CD4-positive, CD25-positive, alpha-beta regulatory T cell (primary cell): ENCODE measurements at regions not wholly inside any gene's neighbourhood (a gene's known extent, or its start where the extent isn't known, plus 50 kb on each side); places are given as distances from the start of the nearest gene placed in this dataset.

ENCODE experiments used
- ATAC-seq, 2 donors: fragments of 150-1000 bp; cut with Tn5 transposase; one replicate each; pipeline ENCODE4 v1.10.0; 2021; ENCODE audit warnings: low read depth in 2 of 2, moderate number of reproducible peaks in 2 of 2, moderate library complexity in 1 of 2
- DNase-seq, 3 donors: peaks; one replicate each; pipeline versions ENCODE4 v3.0.0 to v3.0.0-alpha.2; 2012 to 2022; ENCODE audit warnings: mixed read lengths in 1 of 3
- H3K27ac ChIP-seq: one replicate; pipeline ENCODE4 v1.7.0; 2013; ENCODE audit warnings: mild to moderate bottlenecking, low read length; ENCODE audit not compliant: insufficient read depth, poor library complexity, severe bottlenecking
- H3K27me3 ChIP-seq: one replicate; pipeline ENCODE4 v1.7.0; 2013; ENCODE audit warnings: low read length; ENCODE audit not compliant: control insufficient read depth, insufficient read depth
- H3K36me3 ChIP-seq: one replicate; pipeline ENCODE4 v1.7.0; 2013; ENCODE audit warnings: mild to moderate bottlenecking, low read length, moderate library complexity; ENCODE audit not compliant: control insufficient read depth, insufficient read depth
- H3K4me1 ChIP-seq: 2 replicates; pipeline ENCODE4 v1.7.0; 2013; ENCODE audit warnings: mild to moderate bottlenecking, low read length; ENCODE audit not compliant: insufficient read depth, control insufficient read depth, poor library complexity, severe bottlenecking
- H3K4me3 ChIP-seq: one replicate; pipeline ENCODE4 v1.7.0; 2013; ENCODE audit warnings: low read depth, mild to moderate bottlenecking, low read length, moderate library complexity
- H3K9me3 ChIP-seq, 2 experiments: 1 replicate in 1 of 2; 2 replicates in 1 of 2; pipeline ENCODE4 v1.7.0; 2013; ENCODE audit warnings: low read length in 2 of 2, mild to moderate bottlenecking in 1 of 2, moderate library complexity in 1 of 2; ENCODE audit not compliant: control insufficient read depth in 2 of 2
- H3K27ac Mint-ChIP-seq, 3 donors: one replicate each; pipeline ENCODE4 v1.8.0; 2020 to 2022; ENCODE audit warnings: mild to moderate bottlenecking in 3 of 3, mixed read lengths in 3 of 3, moderate library complexity in 2 of 3
- H3K27me3 Mint-ChIP-seq: one replicate; pipeline ENCODE4 v1.8.0; 2022; ENCODE audit warnings: mild to moderate bottlenecking, mixed read lengths
- H3K36me3 Mint-ChIP-seq: one replicate; pipeline ENCODE4 v1.8.0; 2020; ENCODE audit warnings: mixed read lengths
- H3K4me1 Mint-ChIP-seq, 4 donors: one replicate each; pipeline ENCODE4 v1.8.0; 2020 to 2022; ENCODE audit warnings: mixed read lengths in 4 of 4, mild to moderate bottlenecking in 1 of 4
- H3K4me3 Mint-ChIP-seq, 4 donors: one replicate each; pipeline ENCODE4 v1.8.0; 2020 to 2022; ENCODE audit warnings: mild to moderate bottlenecking in 4 of 4, mixed read lengths in 4 of 4, moderate library complexity in 3 of 4
- H3K9me3 Mint-ChIP-seq, 7 donors: one replicate each; pipeline ENCODE4 v1.8.0; 2020 to 2022; ENCODE audit warnings: mixed read lengths in 7 of 7, mild to moderate bottlenecking in 3 of 7, moderate library complexity in 2 of 7

- H3K27ac ChIP-seq: no peak overlapping the region
- Mint-ChIP-seq H3K9me3 (no peaks in the 10 kb centered on the region), H3K27ac (no peak overlapping the region), H3K36me3 (no peaks in the 10 kb centered on the region), H3K4me1 (peaks cover 0 to 4% (median 0%) of the 10 kb centered on the region in 4 donors), H3K27me3 (peaks cover 6% of the 10 kb centered on the region), H3K4me3 (no peak overlapping the region)
- no peaks in the 10 kb centered on the region for H3K4me1 ChIP-seq
- ATAC-seq (no peak), DNase-seq (no peak)
- no peaks in the 10 kb centered on the region for H3K27me3 ChIP-seq
- H3K9me3 ChIP-seq: no peaks in the 10 kb centered on the region
- H3K4me3 ChIP-seq: no peak overlapping the region
- H3K36me3 ChIP-seq: no peaks in the 10 kb centered on the region
Observed at GRCh38 chr1:59136541-59137275, 160.2 kb upstream of the FGGY start.

- Mint-ChIP-seq H3K9me3 (no peaks in the 10 kb centered on the region), H3K36me3 (no peaks in the 10 kb centered on the region), H3K27ac (no peak overlapping the region), H3K4me3 (no peak overlapping the region), H3K27me3 (peaks cover 6% of the 10 kb centered on the region), H3K4me1 (peaks cover 0 to 4% (median 0%) of the 10 kb centered on the region in 4 donors)
- ATAC-seq (no peak), DNase-seq (no peak)
- H3K9me3 ChIP-seq: no peaks in the 10 kb centered on the region
- H3K4me3 ChIP-seq: no peak overlapping the region
- no peaks in the 10 kb centered on the region for H3K4me1 ChIP-seq
- no peak overlapping the region for H3K27ac ChIP-seq
- no peaks in the 10 kb centered on the region for H3K27me3 ChIP-seq
- no peaks in the 10 kb centered on the region for H3K36me3 ChIP-seq
Observed at GRCh38 chr1:59137276-59137615, 159.6 kb upstream of the FGGY start.

GRCh38 chr1:59137968-59138367 is 158.9 kb upstream of the FGGY start:
- Histone ChIP-seq H3K4me3 (no peak overlapping the region), H3K9me3 (no peaks in the 10 kb centered on the region), H3K4me1 (no peaks in the 10 kb centered on the region), H3K27me3 (no peaks in the 10 kb centered on the region), H3K27ac (no peak overlapping the region), H3K36me3 (no peaks in the 10 kb centered on the region)
- peaks cover 6% of the 10 kb centered on the region for H3K27me3 Mint-ChIP-seq
- H3K9me3 Mint-ChIP-seq: no peaks in the 10 kb centered on the region
- no peaks in the 10 kb centered on the region for H3K36me3 Mint-ChIP-seq
- H3K4me3 Mint-ChIP-seq: no peak overlapping the region
- DNase-seq (no peak), ATAC-seq (no peak)
- H3K4me1 Mint-ChIP-seq: peaks cover 0 to 8% (median 3%) of the 10 kb centered on the region in 4 donors
- no peak overlapping the region for H3K27ac Mint-ChIP-seq

- DNase-seq (no peak), ATAC-seq (no peak)
- Mint-ChIP-seq H3K27ac (no peak overlapping the region), H3K36me3 (no peaks in the 10 kb centered on the region), H3K9me3 (no peaks in the 10 kb centered on the region), H3K27me3 (peaks cover 4% of the 10 kb centered on the region), H3K4me3 (no peak overlapping the region), H3K4me1 (peaks cover 0 to 8% (median 4%) of the 10 kb centered on the region in 4 donors)
- Histone ChIP-seq H3K27me3 (no peaks in the 10 kb centered on the region), H3K27ac (no peak overlapping the region), H3K9me3 (no peaks in the 10 kb centered on the region), H3K4me1 (no peaks in the 10 kb centered on the region), H3K4me3 (no peak overlapping the region), H3K36me3 (no peaks in the 10 kb centered on the region)
Observed at GRCh38 chr1:59138402-59138801, 158.5 kb upstream of the FGGY start.

GRCh38 chr1:59139396-59139795 is 157.5 kb upstream of the FGGY start:
- Mint-ChIP-seq H3K4me3 (no peak overlapping the region), H3K4me1 (peaks cover 0 to 8% (median 5%) of the 10 kb centered on the region in 4 donors), H3K27ac (no peak overlapping the region), H3K27me3 (no peaks in the 10 kb centered on the region), H3K9me3 (no peaks in the 10 kb centered on the region), H3K36me3 (no peaks in the 10 kb centered on the region)
- Histone ChIP-seq H3K9me3 (no peaks in the 10 kb centered on the region), H3K27ac (no peak overlapping the region), H3K4me3 (no peak overlapping the region), H3K27me3 (no peaks in the 10 kb centered on the region), H3K36me3 (no peaks in the 10 kb centered on the region), H3K4me1 (no peaks in the 10 kb centered on the region)
- ATAC-seq (no peak), DNase-seq (no peak)

- H3K27ac ChIP-seq: no peak overlapping the region
- no peaks in the 10 kb centered on the region for H3K9me3 ChIP-seq
- ATAC-seq: no peak
- Mint-ChIP-seq H3K36me3 (no peaks in the 10 kb centered on the region), H3K27ac (no peak overlapping the region), H3K27me3 (no peaks in the 10 kb centered on the region), H3K9me3 (no peaks in the 10 kb centered on the region), H3K4me1 (peaks cover 4 to 12% (median 9%) of the 10 kb centered on the region in 4 donors), H3K4me3 (no peak overlapping the region)
- H3K36me3 ChIP-seq: no peaks in the 10 kb centered on the region
- no peaks in the 10 kb centered on the region for H3K27me3 ChIP-seq
- no peak overlapping the region for H3K4me3 ChIP-seq
- DNase-seq: no peak
- peaks cover 3% of the 10 kb centered on the region for H3K4me1 ChIP-seq
Observed at GRCh38 chr1:59141267-59141863, 155.5 kb upstream of the FGGY start.

- no peaks in the 10 kb centered on the region for H3K27me3 Mint-ChIP-seq
- peaks cover 0 to 1% (median 0%) of the 10 kb centered on the region in 7 donors for H3K9me3 Mint-ChIP-seq
- H3K27ac Mint-ChIP-seq: no peak overlapping the region
- no peaks in the 10 kb centered on the region for H3K36me3 Mint-ChIP-seq
- DNase-seq: no peak
- ATAC-seq: no peak
- Histone ChIP-seq H3K4me1 (peaks cover 12% of the 10 kb centered on the region), H3K27me3 (no peaks in the 10 kb centered on the region), H3K27ac (no peak overlapping the region), H3K4me3 (no peak overlapping the region), H3K9me3 (no peaks in the 10 kb centered on the region), H3K36me3 (no peaks in the 10 kb centered on the region)
- H3K4me3 Mint-ChIP-seq: no peak overlapping the region
- peaks cover 5 to 19% (median 10%) of the 10 kb centered on the region in 4 donors for H3K4me1 Mint-ChIP-seq
Observed at GRCh38 chr1:59142311-59143132, 154.4 kb upstream of the FGGY start.
